Astrocyte of the cerebellum (primary cell): ENCODE measurements at regions not wholly inside any gene's neighbourhood (a gene's known extent, or its start where the extent isn't known, plus 50 kb on each side); places are given as distances from the start of the nearest gene placed in this dataset.
A peak's percentile ranks its signal among the peaks of the same experiment; 100 is the strongest.

Experiments used
- DNase-seq: peaks from one replicate; pipeline ENCODE4 v3.0.0-alpha.2; 2011; ENCODE audit warnings: low read depth
- H3K4me3 ChIP-seq: 2 replicates; pipeline ENCODE4 v1.5.1; 2011; ENCODE audit warnings: mild to moderate bottlenecking, low read depth, low read length, moderate library complexity
- in situ Hi-C: cut with HindIII; loops from 2 replicates; pipeline ENCODE4 v1.10.0; 2017; ENCODE audit warnings: low sequenced_read_pairs
- TF ChIP-seq, protein P1 (sequence below): IDR thresholded peaks from 2 replicates; pipeline ENCODE4 v1.5.1; 2012; ENCODE audit warnings: low read length, low read depth, moderate library complexity, mild to moderate bottlenecking; ENCODE audit errors: missing control alignments

DNA sequence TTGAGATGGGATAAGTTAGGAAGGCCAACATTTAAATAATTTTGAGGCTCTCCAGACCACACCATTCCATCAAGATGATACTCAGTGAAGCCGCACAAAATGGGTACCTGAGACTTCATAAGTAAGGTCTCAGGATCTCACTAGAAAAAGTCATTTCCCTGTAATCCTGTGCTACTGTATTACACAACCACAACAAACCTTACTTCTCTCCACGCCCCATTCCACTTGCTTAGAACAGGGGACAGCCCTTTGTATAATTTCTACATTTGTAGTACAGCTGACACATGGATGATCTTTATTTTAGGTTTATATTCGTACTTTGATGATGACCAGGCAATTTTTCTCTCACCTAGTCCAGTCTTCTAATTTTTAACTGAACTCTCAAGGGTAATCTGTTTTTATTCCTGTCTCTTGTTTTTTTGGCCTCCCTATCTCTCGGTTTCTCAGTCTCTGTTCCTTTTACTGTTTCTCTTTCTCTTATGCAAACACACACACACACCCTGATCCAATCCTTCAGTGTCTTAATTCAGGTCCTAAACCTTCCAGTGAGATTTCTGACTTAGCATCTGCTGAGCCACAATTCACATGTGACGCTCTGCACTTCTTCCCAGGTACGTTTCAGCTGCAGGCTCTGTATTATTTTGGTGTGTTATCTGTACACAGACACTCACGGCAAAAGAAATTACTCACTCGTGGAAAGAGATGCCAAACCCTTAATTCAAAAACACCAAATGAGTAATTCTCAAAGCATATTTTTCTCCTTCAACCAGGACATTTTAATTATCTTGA lies 223.2 kb upstream of the THBS1 start:
- in situ Hi-C loops, result loop anchor here (5.0 kb wide), 1 partner anchor 60 kb away; no protein-coding TSS in a partner anchor
- TF ChIP-seq, protein P1, sequence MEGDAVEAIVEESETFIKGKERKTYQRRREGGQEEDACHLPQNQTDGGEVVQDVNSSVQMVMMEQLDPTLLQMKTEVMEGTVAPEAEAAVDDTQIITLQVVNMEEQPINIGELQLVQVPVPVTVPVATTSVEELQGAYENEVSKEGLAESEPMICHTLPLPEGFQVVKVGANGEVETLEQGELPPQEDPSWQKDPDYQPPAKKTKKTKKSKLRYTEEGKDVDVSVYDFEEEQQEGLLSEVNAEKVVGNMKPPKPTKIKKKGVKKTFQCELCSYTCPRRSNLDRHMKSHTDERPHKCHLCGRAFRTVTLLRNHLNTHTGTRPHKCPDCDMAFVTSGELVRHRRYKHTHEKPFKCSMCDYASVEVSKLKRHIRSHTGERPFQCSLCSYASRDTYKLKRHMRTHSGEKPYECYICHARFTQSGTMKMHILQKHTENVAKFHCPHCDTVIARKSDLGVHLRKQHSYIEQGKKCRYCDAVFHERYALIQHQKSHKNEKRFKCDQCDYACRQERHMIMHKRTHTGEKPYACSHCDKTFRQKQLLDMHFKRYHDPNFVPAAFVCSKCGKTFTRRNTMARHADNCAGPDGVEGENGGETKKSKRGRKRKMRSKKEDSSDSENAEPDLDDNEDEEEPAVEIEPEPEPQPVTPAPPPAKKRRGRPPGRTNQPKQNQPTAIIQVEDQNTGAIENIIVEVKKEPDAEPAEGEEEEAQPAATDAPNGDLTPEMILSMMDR, result no peak
- H3K4me3 ChIP-seq, result no peak overlapping the region
- DNase-seq, result no peak

DNA sequence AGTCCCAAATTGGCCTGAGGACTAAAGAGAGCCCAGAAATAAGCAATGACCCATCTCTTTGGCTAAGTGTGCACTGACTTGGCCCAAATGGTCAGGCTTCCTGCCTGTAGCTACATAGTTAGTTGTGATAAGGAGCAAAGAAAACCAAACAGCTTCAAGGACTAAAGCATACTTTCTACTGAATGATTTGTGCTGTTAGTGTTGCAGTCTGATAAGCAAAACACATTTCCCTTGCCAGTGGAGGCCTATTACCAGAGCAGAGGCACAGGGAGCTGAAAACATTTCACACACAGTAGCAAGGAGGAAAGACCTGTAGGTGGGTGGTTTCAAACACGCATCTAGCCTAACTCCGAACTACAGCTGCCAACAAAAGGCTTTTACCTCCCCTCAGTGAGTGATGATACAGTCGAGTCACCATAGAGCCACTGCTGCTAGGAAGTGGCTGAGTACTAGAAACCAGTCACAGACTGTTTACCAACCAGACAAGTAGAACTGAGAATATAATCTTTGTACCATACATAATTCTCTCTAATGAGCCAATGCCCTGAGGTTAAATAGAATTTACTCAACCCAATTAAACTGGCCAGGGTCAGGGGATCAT lies 222.3 kb upstream of the THBS1 start:
- no peak for DNase-seq
- no peak overlapping the region for H3K4me3 ChIP-seq
- in situ Hi-C loops, result loop anchor here (5.0 kb wide), 1 partner anchor 61 kb away; no protein-coding TSS in a partner anchor
- TF ChIP-seq, protein P1, result no peak

DNA sequence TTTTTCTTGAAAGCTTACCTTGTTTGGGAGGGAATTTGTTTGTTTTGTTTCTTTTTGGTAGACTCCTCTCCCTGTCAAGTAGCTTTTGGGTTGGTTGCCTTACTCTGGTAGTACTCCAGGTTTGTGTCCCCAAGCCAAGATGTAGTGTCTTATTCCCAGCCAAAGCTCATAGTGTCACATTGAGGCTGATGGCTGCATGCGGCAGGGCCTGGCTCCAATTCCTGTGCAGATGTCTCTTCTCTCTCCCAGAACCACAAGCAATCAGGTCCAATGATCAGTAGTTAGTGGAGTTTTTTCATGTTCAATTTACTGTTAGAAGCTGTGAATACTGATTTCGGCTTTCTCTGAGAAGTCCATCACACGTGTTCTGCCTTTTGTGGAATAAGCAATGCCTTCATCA lies 221.1 kb upstream of the THBS1 start:
- no peak overlapping the region for H3K4me3 ChIP-seq
- in situ Hi-C loops, result loop anchor here (5.0 kb wide), 1 partner anchor 62 kb away; no protein-coding TSS in a partner anchor
- TF ChIP-seq, protein P1, result no peak
- no peak for DNase-seq

DNA sequence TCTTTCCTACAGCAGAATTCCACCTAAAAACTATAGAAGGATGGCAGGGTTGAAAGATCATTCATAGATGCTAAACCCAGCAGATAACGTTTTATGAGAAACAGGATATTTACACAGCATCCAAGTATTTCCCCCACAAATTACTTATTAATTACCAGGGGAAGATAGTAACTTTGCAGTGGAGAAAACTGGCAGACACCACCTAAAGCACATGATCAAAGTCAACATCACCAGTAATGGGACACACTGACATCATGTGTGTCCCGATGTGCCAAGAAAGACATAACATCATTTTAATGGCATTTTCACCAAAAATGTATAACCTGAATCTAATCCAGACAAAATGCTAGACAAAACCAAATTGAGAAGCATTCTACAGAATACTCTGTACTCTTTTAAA lies 220.4 kb upstream of the THBS1 start:
- in situ Hi-C loops, result no loop called here
- TF ChIP-seq, protein P1, result no peak
- DNase-seq, result no peak
- H3K4me3 ChIP-seq, result no peak overlapping the region

DNA sequence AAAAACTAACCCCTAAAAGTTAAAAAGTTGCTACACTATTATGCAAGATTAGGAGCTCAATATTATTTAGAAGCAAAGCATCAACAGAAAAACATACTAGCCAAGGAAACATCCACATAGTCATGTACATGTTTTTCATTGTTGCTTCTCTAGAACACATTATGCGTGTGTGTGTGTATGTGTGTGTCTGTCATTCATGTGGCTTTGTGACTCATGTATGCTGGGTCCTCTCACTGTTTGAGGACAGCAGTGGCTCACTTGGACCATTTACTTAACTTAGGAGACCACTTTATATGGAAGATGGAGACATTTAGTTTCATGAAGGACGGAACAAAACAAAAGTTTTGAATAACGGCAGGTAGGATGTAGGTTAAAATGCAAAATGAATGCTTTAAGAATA lies 219.4 kb upstream of the THBS1 start:
- DNase-seq, result no peak
- in situ Hi-C loops, result no loop called here
- TF ChIP-seq, protein P1, result no peak
- no peak overlapping the region for H3K4me3 ChIP-seq

DNA sequence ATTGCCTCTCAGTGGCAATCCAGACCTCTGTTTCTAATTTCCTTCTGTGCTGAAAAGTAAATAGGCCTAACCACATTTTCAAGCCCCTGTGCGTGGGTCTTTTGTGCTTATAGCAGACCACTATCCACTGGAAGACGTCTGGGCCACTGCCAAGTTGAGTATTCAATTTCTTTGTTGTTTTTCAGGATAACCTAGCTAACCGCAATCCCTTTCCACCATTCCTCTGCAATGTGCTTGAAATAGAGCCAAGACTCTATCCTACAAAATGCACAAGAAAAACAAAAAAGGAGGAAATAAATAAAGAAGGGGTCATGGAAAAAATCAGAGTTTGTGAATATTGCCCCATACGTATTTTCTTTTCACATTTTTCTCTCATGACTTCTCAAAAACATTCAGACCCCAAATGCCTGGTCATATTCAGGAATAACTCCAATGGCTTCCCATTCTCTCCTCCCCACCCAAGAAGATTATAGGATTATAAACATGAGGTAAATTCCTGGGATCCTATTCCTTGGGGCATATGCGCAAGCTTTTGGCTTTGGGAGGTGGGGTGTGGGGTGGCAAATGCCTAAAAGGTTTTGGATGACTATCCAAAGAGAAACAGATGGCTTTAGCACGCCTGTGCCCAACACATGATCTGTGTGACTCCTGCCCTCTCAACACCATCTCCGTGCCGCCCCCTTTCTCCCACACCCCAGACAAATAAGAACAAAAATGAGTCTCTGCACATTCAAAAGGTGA lies 217.9 kb upstream of the THBS1 start:
- in situ Hi-C loops, result no loop called here
- peak; percentile 100 for DNase-seq
- TF ChIP-seq, protein P1, result no peak
- H3K4me3 ChIP-seq, result no peak overlapping the region
